ENCODE measurements at regions not wholly inside any gene's neighbourhood (a gene's known extent, or its start where the extent isn't known, plus 50 kb on each side); places are given as distances from the start of the nearest gene placed in this dataset.

DNA sequence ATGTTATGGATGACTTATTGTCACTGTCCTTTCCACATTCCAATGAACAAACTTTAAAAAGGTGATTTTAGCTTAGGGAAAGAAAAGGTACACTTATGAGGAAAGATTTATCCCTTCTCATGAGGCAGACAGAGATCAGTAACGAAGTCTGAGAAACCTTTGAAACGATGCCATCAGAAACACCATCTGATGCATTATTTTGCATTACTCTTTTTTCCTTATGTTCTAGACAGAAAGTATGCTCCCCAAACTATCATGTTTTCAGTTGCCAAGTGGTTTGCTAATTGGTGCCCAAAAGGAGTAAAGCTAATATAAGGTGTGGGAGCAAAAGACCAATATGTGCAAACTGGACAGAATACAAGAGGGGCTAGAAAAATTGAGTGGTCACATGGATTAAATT is 397.7 kb upstream of the RIOK2 start:
- DNase-seq (no peak), ATAC-seq (no peak)
- Histone ChIP-seq H3K27ac (no peak overlapping the region), H3K4me1 (no peaks in the 10 kb centered on the region), H3K36me3 (no peaks in the 10 kb centered on the region), H3K9me3 (no peaks in the 10 kb centered on the region), H3K27me3 (no peaks in the 10 kb centered on the region), H3K4me3 (no peak overlapping the region)
- intact Hi-C loops (cut with DNase I) = no loop called here
- WGBS, 2 donors = 92 to 93% methylated on average over 2 of the region's 2 CpGs
- TF ChIP-seq, protein P1, sequence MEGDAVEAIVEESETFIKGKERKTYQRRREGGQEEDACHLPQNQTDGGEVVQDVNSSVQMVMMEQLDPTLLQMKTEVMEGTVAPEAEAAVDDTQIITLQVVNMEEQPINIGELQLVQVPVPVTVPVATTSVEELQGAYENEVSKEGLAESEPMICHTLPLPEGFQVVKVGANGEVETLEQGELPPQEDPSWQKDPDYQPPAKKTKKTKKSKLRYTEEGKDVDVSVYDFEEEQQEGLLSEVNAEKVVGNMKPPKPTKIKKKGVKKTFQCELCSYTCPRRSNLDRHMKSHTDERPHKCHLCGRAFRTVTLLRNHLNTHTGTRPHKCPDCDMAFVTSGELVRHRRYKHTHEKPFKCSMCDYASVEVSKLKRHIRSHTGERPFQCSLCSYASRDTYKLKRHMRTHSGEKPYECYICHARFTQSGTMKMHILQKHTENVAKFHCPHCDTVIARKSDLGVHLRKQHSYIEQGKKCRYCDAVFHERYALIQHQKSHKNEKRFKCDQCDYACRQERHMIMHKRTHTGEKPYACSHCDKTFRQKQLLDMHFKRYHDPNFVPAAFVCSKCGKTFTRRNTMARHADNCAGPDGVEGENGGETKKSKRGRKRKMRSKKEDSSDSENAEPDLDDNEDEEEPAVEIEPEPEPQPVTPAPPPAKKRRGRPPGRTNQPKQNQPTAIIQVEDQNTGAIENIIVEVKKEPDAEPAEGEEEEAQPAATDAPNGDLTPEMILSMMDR (IDR thresholded peaks at IDR 0.05) = no peak

GRCh38 chr5:97591781-97592180 is 408.7 kb upstream of the RIOK2 start:
- 53 to 61% methylated on average over 1 of the region's 1 CpG for WGBS, 2 donors
- ATAC-seq (no peak), DNase-seq (no peak)
- no peak overlapping the region for H3K4me3 ChIP-seq
- intact Hi-C loops (cut with DNase I) = no loop called here
- TF ChIP-seq, protein P1 (IDR thresholded peaks at IDR 0.05) = no peak
- H3K27ac ChIP-seq = no peak overlapping the region
- H3K36me3 ChIP-seq = no peaks in the 10 kb centered on the region
- H3K9me3 ChIP-seq = peaks cover 0 to 32% (median 3%) of the 10 kb centered on the region in 11 donors
- no peaks in the 10 kb centered on the region for H3K4me1 ChIP-seq
- H3K27me3 ChIP-seq = no peaks in the 10 kb centered on the region

- Histone ChIP-seq H3K27me3 (no peaks in the 10 kb centered on the region), H3K9me3 (peaks cover 0 to 59% (median 21%) of the 10 kb centered on the region in 11 donors), H3K4me3 (no peak overlapping the region), H3K36me3 (no peaks in the 10 kb centered on the region), H3K4me1 (no peaks in the 10 kb centered on the region), H3K27ac (no peak overlapping the region)
- intact Hi-C loops (cut with DNase I) = no loop called here
- DNase-seq (no peak), ATAC-seq (no peak)
- TF ChIP-seq, protein P1 (IDR thresholded peaks at IDR 0.05) = no peak
These were observed 417.4 kb upstream of the RIOK2 start for GRCh38 chr5:97600486-97600885.

DNA sequence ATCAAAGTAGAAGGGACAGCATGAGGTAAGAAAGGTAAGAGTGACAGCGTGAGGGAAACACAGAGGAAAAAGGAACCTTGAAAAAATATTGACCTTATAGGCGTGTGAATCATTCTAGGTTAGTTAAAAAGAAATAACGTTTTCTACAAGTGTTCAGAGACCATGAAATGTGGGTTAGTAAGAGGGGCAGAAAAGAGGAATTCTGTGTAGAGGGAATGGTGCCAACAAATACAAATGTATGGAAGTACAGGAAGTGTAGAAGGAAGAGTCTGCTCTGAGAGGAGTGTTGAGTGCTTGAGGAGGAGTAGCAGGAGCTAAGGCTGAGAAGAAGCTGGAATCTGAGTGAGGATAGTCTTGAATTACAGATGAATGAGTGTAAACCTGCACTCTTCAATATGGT is 418.6 kb upstream of the RIOK2 start:
- no peak overlapping the region for H3K4me3 ChIP-seq
- H3K27me3 ChIP-seq = no peaks in the 10 kb centered on the region
- no peaks in the 10 kb centered on the region for H3K36me3 ChIP-seq
- H3K9me3 ChIP-seq = peaks cover 0 to 48% (median 21%) of the 10 kb centered on the region in 11 donors
- no peaks in the 10 kb centered on the region for H3K4me1 ChIP-seq
- no peak overlapping the region for H3K27ac ChIP-seq
- DNase-seq = no peak
- TF ChIP-seq, protein P1 (IDR thresholded peaks at IDR 0.05) = no peak
- intact Hi-C loops (cut with DNase I) = loop anchor here in 1 of 10 donors (2.0 kb wide), 1 partner anchor 71 kb away; no protein-coding TSS in a partner anchor
- 48 to 67% methylated on average over 3 of the region's 3 CpGs for WGBS, 2 donors
- no peak for ATAC-seq

DNA sequence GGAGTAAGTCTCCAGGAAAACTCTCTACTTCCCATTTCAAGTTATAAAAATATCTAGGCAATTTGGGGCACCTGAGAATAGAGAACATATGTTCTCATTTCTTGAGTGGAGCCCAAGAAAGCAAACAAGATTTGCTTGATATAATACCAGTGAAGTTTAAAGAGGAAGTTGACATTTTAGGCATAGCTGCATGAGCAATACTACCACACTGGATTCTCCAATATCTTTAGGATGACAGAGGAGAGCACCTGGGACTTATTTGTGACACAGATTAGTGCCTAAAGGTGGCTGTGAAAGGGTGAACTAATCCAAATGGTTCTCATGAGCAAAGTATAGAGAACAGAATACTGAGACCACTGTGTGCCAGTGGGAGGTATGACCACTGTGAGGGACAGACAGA is 423.5 kb upstream of the RIOK2 start:
- ATAC-seq = no peak
- DNase-seq = no peak
- no peaks in the 10 kb centered on the region for H3K36me3 ChIP-seq
- H3K27ac ChIP-seq = no peak overlapping the region
- no peak overlapping the region for H3K4me3 ChIP-seq
- TF ChIP-seq, protein P1 (IDR thresholded peaks at IDR 0.05) = no peak
- peaks cover 0 to 14% (median 2%) of the 10 kb centered on the region in 11 donors for H3K9me3 ChIP-seq
- H3K4me1 ChIP-seq = no peaks in the 10 kb centered on the region
- no peaks in the 10 kb centered on the region for H3K27me3 ChIP-seq
- intact Hi-C loops (cut with DNase I) = no loop called here
